ENCODE measurements at regions not wholly inside any gene's neighbourhood (a gene's known extent, or its start where the extent isn't known, plus 50 kb on each side); places are given as distances from the start of the nearest gene placed in this dataset.
"Not testable (repeated sequence)": the region's sequence is repeated elsewhere in the genome, so short reads cannot be mapped to it uniquely, and the experiment has no call there.

- H3K27ac Mint-ChIP-seq; H3K4me1 Mint-ChIP-seq (ENCODE audit: low read depth); H3K27me3 Mint-ChIP-seq (ENCODE audit: insufficient read depth); H3K36me3 Mint-ChIP-seq (ENCODE audit: low read depth); DNase-seq (ENCODE audit: low spot score); H3K9me3 Mint-ChIP-seq; intact Hi-C loops (cut with micrococcal nuclease); H3K4me3 Mint-ChIP-seq: not testable (repeated sequence)
These were observed 163.3 kb upstream of the PRSS12 start for GRCh38 chr4:118516107-118516506.

- H3K27ac Mint-ChIP-seq; H3K27me3 Mint-ChIP-seq (ENCODE audit: insufficient read depth); H3K4me1 Mint-ChIP-seq (ENCODE audit: low read depth); H3K9me3 Mint-ChIP-seq; DNase-seq (ENCODE audit: low spot score); H3K4me3 Mint-ChIP-seq; H3K36me3 Mint-ChIP-seq (ENCODE audit: low read depth); intact Hi-C loops (cut with micrococcal nuclease): not testable (repeated sequence)
These were observed 155.1 kb upstream of the METTL14 start for GRCh38 chr4:118530107-118530506.

DNA sequence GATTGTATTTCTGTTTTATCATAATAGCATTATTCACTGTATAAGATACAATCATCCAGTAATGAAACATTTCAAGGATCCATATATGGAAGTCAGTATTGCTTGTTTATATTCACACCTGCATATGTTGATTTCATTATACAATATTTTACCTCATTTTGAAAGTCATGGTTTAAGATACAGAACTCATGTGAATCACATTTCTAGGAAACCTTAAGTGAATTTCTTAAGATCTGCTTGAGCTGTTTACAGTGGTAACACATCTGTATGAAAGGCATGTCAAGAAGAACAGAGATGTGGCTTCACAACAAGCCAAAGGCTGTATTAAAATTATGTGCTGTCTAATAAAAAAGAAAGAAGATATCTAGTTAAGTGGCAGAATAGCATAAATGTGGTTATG lies 153.2 kb upstream of the METTL14 start:
- intact Hi-C loops (cut with micrococcal nuclease); H3K36me3 Mint-ChIP-seq (ENCODE audit: low read depth); H3K4me3 Mint-ChIP-seq; H3K27ac Mint-ChIP-seq; H3K27me3 Mint-ChIP-seq (ENCODE audit: insufficient read depth); DNase-seq (ENCODE audit: low spot score); H3K4me1 Mint-ChIP-seq (ENCODE audit: low read depth); H3K9me3 Mint-ChIP-seq: not testable (repeated sequence)

DNA sequence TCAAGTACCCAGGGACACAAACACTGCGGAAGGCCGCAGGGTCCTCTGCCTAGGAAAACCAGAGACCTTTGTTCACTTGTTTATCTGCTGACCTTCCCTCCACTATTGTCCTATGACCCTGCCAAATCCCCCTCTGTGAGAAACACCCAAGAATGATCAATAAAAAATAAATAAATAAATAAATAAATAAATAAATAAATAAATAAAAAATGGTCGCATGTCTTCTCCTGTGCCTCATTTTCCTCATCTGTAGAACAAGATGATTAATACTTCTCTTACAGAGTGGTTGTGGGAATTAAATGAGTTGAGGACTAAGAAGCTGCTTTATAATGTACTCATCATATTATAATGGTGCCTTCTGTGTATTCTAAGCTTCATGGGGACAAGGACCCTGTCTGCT lies 149.4 kb upstream of the METTL14 start:
- H3K27me3 Mint-ChIP-seq (ENCODE audit: insufficient read depth); H3K27ac Mint-ChIP-seq; H3K4me1 Mint-ChIP-seq (ENCODE audit: low read depth); H3K4me3 Mint-ChIP-seq; DNase-seq (ENCODE audit: low spot score); H3K9me3 Mint-ChIP-seq; intact Hi-C loops (cut with micrococcal nuclease); H3K36me3 Mint-ChIP-seq (ENCODE audit: low read depth): not testable (repeated sequence)

- H3K36me3 Mint-ChIP-seq (ENCODE audit: low read depth); intact Hi-C loops (cut with micrococcal nuclease); H3K9me3 Mint-ChIP-seq; H3K27me3 Mint-ChIP-seq (ENCODE audit: insufficient read depth); H3K4me1 Mint-ChIP-seq (ENCODE audit: low read depth); H3K27ac Mint-ChIP-seq; DNase-seq (ENCODE audit: low spot score); H3K4me3 Mint-ChIP-seq: not testable (repeated sequence)
These were observed 145.6 kb upstream of the METTL14 start for GRCh38 chr4:118539412-118540077.

DNA sequence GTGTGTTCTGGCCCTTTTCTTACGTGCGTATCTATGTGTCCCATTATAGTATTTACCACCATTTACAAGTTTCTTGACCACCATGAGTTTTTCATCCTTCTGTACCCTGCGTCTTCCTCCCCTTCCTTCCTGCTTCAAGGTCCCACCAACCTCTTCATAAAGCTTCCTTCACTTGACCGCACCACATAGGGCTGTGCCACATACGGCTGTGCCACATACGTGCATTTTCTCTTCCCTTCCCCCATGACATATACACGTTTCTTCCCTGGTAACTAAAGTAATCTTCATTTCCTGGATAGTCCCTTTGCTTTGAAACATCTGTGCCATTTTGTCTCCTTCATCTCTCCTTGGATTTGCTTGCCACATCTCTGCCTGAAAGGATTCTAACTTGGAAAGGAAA lies 128.6 kb upstream of the METTL14 start:
- H3K4me3 Mint-ChIP-seq; H3K9me3 Mint-ChIP-seq; DNase-seq (ENCODE audit: low spot score); H3K27ac Mint-ChIP-seq; H3K27me3 Mint-ChIP-seq (ENCODE audit: insufficient read depth); H3K36me3 Mint-ChIP-seq (ENCODE audit: low read depth); H3K4me1 Mint-ChIP-seq (ENCODE audit: low read depth); intact Hi-C loops (cut with micrococcal nuclease): not testable (repeated sequence)

GRCh38 chr4:118557298-118557851 lies 127.8 kb upstream of the METTL14 start:
- no peaks in the 10 kb centered on the region for H3K36me3 Mint-ChIP-seq (ENCODE audit: low read depth)
- no peak overlapping the region for H3K4me3 Mint-ChIP-seq
- intact Hi-C loops (cut with micrococcal nuclease) = no loop called here
- no peak for DNase-seq (ENCODE audit: low spot score)
- H3K4me1 Mint-ChIP-seq (ENCODE audit: low read depth) = no peaks in the 10 kb centered on the region
- peaks cover 5% of the 10 kb centered on the region for H3K27me3 Mint-ChIP-seq (ENCODE audit: insufficient read depth)
- H3K9me3 Mint-ChIP-seq = no peaks in the 10 kb centered on the region
- H3K27ac Mint-ChIP-seq = no peak overlapping the region

DNA sequence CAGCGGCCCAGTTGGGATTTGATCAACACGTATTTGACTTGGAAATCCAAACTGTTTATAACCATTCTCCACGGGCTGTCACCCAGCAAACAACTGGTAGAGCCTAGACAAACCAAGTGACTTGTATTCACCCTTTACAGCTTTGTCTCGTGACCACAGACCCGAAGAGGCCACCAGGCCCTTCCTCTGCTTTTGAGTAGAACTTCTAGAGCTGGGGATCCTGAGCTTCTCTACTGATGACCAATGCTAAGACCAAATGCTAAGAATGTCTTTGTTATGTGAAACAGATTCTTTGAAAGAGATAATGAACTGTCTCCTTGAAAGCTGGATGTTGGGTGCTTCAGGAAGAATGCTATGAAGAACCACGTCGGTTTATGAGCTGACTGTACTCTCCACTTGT lies 127.0 kb upstream of the METTL14 start:
- H3K4me1 Mint-ChIP-seq (ENCODE audit: low read depth); H3K9me3 Mint-ChIP-seq; intact Hi-C loops (cut with micrococcal nuclease); DNase-seq (ENCODE audit: low spot score); H3K4me3 Mint-ChIP-seq; H3K36me3 Mint-ChIP-seq (ENCODE audit: low read depth); H3K27ac Mint-ChIP-seq; H3K27me3 Mint-ChIP-seq (ENCODE audit: insufficient read depth): not testable (repeated sequence)

GRCh38 chr4:118561559-118561958 lies 123.6 kb upstream of the METTL14 start:
- H3K27ac Mint-ChIP-seq; intact Hi-C loops (cut with micrococcal nuclease); DNase-seq (ENCODE audit: low spot score); H3K9me3 Mint-ChIP-seq; H3K4me1 Mint-ChIP-seq (ENCODE audit: low read depth); H3K27me3 Mint-ChIP-seq (ENCODE audit: insufficient read depth); H3K36me3 Mint-ChIP-seq (ENCODE audit: low read depth); H3K4me3 Mint-ChIP-seq: not testable (repeated sequence)

- H3K4me3 Mint-ChIP-seq; DNase-seq (ENCODE audit: low spot score); H3K9me3 Mint-ChIP-seq; H3K36me3 Mint-ChIP-seq (ENCODE audit: low read depth); H3K27ac Mint-ChIP-seq; intact Hi-C loops (cut with micrococcal nuclease); H3K4me1 Mint-ChIP-seq (ENCODE audit: low read depth); H3K27me3 Mint-ChIP-seq (ENCODE audit: insufficient read depth): not testable (repeated sequence)
These were observed 119.1 kb upstream of the METTL14 start for GRCh38 chr4:118566003-118566513.

DNA sequence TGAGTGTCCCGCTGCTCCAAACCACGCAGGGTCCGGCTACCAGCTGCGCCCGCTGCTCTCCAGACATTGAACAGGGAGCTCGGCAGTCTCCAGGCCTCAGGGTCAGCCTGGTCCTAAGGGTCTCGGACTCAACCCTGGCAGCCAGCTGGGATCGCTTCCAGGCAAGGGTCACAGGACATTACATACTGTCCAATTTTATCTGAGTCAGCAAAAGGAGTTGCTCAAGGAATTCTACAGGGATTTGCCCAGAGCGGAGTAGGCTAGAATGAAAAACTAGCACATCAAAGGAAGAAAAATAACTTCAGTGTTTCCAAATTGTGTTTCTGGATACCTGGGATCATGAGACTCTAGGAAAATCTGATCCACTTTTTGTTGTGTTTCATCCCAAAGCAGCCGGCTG lies 112.2 kb upstream of the METTL14 start:
- H3K27ac Mint-ChIP-seq; H3K9me3 Mint-ChIP-seq; H3K4me3 Mint-ChIP-seq; H3K36me3 Mint-ChIP-seq (ENCODE audit: low read depth); intact Hi-C loops (cut with micrococcal nuclease); H3K27me3 Mint-ChIP-seq (ENCODE audit: insufficient read depth); DNase-seq (ENCODE audit: low spot score); H3K4me1 Mint-ChIP-seq (ENCODE audit: low read depth): not testable (repeated sequence)

- H3K36me3 Mint-ChIP-seq (ENCODE audit: low read depth); intact Hi-C loops (cut with micrococcal nuclease); H3K27ac Mint-ChIP-seq; H3K27me3 Mint-ChIP-seq (ENCODE audit: insufficient read depth); H3K4me1 Mint-ChIP-seq (ENCODE audit: low read depth); H3K9me3 Mint-ChIP-seq; DNase-seq (ENCODE audit: low spot score); H3K4me3 Mint-ChIP-seq: not testable (repeated sequence)
These were observed 110.8 kb upstream of the METTL14 start for GRCh38 chr4:118574251-118574913.

- H3K4me3 Mint-ChIP-seq; H3K36me3 Mint-ChIP-seq (ENCODE audit: low read depth); intact Hi-C loops (cut with micrococcal nuclease); DNase-seq (ENCODE audit: low spot score); H3K27ac Mint-ChIP-seq; H3K9me3 Mint-ChIP-seq; H3K4me1 Mint-ChIP-seq (ENCODE audit: low read depth); H3K27me3 Mint-ChIP-seq (ENCODE audit: insufficient read depth): not testable (repeated sequence)
These were observed 110.1 kb upstream of the METTL14 start for GRCh38 chr4:118575057-118575456.
